Kidney epithelial cell (primary cell): ENCODE measurements at regions not wholly inside any gene's neighbourhood (a gene's known extent, or its start where the extent isn't known, plus 50 kb on each side); places are given as distances from the start of the nearest gene placed in this dataset.
A peak's percentile ranks its signal among the peaks of the same experiment; 100 is the strongest.
"Not testable (repeated sequence)": the region's sequence is repeated elsewhere in the genome, so short reads cannot be mapped to it uniquely, and the experiment has no call there.

ENCODE experiments used
- DNase-seq: peaks from one replicate; pipeline ENCODE4 v3.0.0-alpha.2; 2010; ENCODE audit warnings: low read depth
- H3K27me3 ChIP-seq: 2 replicates; pipeline ENCODE4 v1.6.0; 2011; ENCODE audit warnings: low read length; ENCODE audit not compliant: control insufficient read depth, insufficient read depth
- H3K36me3 ChIP-seq: 2 replicates; pipeline ENCODE4 v1.5.1; 2011; ENCODE audit warnings: low read length; ENCODE audit not compliant: control insufficient read depth, insufficient read depth
- H3K4me3 ChIP-seq: 2 replicates; pipeline ENCODE4 v1.5.1; 2011; ENCODE audit warnings: low read depth, mild to moderate bottlenecking, control low read depth, low read length
- TF ChIP-seq, protein P1 (sequence below): IDR thresholded peaks from 2 replicates; pipeline ENCODE4 v1.5.1; 2011; ENCODE audit warnings: mild to moderate bottlenecking, moderate library complexity, low read length, control low read depth, inconsistent platforms; ENCODE audit not compliant: insufficient read depth, poor library complexity, severe bottlenecking

DNA sequence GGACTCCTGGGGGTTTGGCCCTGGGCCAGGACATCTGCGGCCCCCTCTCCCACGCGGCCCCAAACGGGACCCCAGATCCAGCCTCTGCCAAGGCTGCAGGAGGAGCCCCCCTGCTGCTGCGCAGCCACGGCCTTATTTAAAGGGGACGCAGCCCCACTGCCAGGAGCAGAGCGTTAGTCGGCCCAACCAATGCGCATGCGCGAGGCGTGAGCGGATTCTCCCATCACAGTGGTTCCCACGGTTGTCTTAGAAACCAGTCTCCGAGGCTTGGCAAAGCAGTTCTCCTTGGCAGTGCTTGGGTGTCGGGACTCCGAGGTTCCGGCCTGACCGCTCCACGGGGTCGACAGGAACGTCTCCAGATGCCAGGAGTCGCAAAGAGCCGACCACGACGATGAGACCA lies 288.3 kb upstream of the ZNF337 start:
- Histone ChIP-seq H3K27me3 (no peaks in the 10 kb centered on the region), H3K36me3 (no peaks in the 10 kb centered on the region), H3K4me3 (peak overlapping the region; percentile 8)
- TF ChIP-seq, protein P1, sequence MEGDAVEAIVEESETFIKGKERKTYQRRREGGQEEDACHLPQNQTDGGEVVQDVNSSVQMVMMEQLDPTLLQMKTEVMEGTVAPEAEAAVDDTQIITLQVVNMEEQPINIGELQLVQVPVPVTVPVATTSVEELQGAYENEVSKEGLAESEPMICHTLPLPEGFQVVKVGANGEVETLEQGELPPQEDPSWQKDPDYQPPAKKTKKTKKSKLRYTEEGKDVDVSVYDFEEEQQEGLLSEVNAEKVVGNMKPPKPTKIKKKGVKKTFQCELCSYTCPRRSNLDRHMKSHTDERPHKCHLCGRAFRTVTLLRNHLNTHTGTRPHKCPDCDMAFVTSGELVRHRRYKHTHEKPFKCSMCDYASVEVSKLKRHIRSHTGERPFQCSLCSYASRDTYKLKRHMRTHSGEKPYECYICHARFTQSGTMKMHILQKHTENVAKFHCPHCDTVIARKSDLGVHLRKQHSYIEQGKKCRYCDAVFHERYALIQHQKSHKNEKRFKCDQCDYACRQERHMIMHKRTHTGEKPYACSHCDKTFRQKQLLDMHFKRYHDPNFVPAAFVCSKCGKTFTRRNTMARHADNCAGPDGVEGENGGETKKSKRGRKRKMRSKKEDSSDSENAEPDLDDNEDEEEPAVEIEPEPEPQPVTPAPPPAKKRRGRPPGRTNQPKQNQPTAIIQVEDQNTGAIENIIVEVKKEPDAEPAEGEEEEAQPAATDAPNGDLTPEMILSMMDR, result no peak
- no peak for DNase-seq

DNA sequence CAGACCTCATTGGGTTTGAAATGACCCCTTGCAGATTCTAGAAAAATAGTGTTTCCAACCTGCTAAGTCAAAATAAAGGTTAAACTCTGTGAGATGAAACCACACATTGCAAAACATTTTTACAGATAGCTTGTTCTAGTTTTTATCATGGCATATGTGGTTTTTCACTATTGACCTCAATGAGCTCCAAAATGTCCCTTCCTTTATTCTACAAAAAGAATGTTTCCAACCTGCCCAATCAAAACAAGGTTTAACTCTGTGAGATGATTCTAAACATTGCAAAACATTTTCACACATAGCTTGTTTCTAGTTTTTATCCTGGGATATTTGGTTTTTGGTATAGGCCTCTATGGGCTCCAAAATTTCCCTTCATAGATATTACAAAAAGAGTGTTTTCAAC lies 286.0 kb upstream of the ZNF337 start:
- H3K36me3 ChIP-seq, H3K4me3 ChIP-seq, H3K27me3 ChIP-seq, DNase-seq: not testable (repeated sequence)

DNA sequence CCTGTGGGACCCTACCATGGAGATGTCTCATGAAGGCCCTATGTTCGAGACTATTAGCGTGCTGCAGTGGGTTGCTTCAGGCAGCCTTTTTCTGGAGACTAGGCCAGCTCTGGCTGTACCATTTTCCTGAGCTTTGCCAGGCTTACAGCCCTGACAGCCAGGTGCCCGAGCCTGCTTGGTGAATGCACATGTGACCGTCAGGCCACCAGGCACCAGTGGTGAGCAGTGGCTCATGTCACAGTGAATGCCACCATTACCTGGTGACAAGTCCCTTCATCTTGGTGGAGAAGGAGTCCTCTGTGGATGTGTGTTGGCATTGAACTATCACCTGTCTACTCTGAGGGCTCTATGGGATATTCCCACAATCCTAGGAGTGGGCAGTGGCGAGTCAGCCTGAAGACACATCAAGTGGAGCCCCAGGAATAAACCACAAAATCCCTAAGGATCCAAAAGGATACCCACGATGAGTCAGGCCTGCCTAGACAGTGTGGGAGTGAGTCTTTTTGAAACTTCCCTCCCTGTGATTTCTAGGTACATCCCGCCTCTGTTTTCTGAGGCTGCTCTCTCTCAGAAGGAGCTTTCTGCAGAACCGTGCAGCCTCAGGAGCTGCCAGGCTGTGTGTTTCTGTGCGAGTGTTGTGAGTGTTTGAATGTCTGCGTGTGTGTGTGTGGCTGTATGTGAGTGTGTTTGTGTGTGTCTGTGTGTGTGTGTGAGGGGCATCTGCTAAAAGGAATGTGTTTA lies 282.0 kb upstream of the ZNF337 start:
- not testable (repeated sequence) for H3K27me3 ChIP-seq, DNase-seq, H3K4me3 ChIP-seq, H3K36me3 ChIP-seq

DNA sequence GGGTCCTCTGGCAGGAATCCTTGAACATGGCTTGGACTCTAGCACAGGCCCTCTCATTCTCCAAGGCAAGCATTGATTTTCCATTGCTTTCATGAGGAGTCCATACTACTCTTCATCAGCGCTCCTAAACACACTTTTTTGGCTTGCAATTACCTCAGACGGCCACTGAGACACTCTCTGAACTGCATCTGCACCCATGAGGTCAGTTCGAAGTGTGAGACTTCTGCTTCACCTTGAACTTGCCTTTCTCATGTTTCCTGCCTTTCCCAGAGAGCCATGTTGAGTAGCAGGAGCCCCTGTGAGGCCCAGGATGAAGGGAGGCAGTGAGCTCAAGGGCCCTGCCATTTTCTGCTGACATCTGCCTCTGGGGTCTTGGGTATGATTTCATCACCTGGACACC lies 279.2 kb upstream of the ZNF337 start:
- H3K27me3 ChIP-seq, H3K4me3 ChIP-seq, H3K36me3 ChIP-seq, DNase-seq: not testable (repeated sequence)

DNA sequence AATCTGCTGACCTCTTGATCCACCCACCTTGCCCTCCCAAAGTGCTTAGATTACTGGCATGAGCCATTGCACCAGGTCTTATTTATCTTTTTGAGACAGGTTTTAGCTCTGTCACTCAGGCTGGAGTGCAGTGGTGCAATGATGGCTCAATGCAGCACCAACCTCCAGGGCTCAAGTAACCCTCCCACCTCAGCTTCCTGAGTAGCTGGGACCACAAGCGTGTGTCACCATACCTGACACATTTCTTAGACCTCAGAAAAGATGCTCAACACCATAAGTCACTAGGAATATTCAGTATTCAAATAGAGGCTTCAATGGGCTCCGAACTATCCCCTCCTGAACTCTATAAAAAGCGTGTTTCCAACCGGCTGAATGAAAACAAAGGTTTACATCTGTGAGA lies 268.6 kb upstream of the ZNF337 start:
- DNase-seq, H3K27me3 ChIP-seq, H3K4me3 ChIP-seq, H3K36me3 ChIP-seq: not testable (repeated sequence)

DNA sequence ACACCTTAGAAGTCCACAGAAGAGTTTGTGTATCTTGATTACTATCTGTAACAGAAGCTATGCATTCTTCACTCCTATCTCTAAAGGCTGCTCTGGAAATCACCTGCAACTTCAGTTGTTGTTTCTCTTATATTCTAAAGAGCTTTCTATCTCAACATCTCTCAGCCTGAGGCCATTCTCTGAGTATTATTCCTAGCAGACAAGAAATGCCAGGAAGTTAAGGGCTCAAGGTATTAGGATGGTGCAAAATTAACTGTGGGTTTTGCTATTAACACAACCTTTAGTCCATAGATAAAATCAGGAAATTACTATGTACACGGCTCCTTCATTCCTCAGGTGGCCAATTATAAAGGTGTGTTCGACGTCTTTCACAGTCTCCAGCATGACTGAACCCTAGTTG lies 257.2 kb upstream of the ZNF337 start:
- not testable (repeated sequence) for H3K27me3 ChIP-seq, DNase-seq, H3K4me3 ChIP-seq, H3K36me3 ChIP-seq

DNA sequence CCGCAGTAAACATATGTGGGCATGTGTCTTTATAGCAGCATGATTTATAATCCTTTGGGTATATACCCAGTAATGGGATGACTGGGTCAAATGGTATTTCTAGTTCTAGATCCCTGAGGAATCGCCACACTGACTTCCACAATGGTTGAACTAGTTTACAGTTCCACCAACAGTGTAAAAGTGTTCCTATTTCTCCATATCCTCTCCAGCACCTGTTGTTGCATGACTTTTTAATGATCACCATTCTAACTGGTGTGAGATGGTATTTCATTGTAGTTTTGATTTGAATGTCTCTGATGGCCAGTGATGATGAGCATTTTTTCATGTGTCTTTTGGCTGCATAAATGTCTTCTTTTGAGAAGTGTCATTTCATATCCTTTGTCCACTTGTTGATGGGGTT lies 238.6 kb upstream of the ZNF337 start:
- DNase-seq, H3K27me3 ChIP-seq, H3K36me3 ChIP-seq, H3K4me3 ChIP-seq: not testable (repeated sequence)

DNA sequence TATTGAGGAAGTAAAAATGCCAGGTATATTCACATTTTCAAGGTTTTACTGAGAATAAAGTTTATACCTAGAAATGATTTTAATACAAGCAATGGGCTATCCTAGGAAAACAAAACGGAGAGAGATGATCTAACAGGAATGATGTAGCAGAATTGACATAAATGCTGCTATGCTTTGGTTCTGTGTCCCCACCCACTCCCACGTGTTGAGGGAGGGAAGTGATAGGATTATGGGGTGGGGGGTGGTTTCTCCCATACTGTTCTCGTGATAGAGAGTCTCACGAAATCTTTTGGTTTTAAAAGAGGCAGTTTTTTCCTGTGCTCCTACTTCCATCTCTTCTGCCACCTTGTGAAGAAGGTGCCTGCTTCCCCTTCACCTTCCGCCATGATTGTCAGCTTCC lies 236.2 kb upstream of the ZNF337 start:
- not testable (repeated sequence) for H3K36me3 ChIP-seq, H3K4me3 ChIP-seq, DNase-seq, H3K27me3 ChIP-seq

DNA sequence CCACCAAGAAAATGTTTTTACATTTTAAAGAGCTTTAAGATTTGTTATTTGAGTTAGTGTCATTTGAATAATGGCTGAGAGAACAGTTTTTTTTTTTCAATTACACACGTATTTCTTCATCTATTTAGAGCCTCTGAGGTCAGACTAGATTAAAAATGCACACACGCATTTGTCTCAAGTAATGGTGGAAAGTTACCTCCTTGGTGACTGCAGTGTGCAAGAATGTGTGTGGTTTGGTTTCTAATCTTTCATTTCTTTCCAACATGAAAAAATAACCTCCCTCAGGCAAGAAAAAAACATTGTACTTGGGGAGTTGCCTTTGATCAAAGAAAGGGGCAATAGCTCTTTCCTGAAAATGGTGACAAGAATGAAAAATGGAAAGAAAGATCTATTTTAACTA lies 235.5 kb upstream of the ZNF337 start:
- H3K36me3 ChIP-seq, H3K27me3 ChIP-seq, H3K4me3 ChIP-seq: not testable (repeated sequence)
- DNase-seq, result peak; percentile 69

DNA sequence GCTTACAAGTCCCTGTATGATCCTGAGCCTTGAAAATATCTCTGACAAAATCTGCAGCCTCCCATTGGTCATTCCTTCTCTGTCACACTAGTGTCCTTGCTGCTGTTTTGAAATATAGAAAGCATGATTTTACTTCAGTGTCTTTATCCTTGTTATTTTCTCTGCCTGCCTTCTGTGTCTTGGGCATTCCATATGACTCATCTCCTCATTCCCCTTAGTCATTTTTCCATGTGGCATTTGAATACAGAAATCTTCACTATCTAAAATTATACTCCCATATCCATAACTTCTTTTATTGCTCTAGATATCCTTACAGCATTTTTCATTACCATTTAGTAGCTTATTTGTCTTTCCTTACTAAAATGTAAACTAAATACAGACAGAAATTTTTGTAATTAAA lies 205.7 kb upstream of the ZNF337 start:
- H3K27me3 ChIP-seq, H3K4me3 ChIP-seq, H3K36me3 ChIP-seq: not testable (repeated sequence)
- DNase-seq, result peak; percentile 4

DNA sequence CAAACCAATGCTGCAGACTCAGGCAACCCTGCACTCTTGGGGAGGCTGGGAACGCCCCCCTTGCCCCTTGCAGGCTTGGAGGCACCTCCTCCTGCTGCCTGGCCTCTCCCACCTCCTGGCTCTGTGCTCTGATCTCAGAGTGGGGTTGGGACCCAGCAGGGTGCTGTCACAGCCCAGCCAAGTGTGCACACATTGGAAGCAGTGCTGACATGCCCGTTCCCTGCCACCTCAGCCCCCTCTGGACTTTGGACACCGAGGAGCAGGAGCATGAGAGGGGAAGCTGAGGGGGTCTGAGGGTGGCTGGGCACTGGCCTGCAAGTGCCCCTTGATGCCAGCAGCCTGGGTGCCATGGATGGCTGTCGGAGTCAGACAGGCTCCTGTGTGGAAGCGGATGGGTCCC lies 202.0 kb upstream of the ZNF337 start:
- H3K4me3 ChIP-seq, DNase-seq, H3K27me3 ChIP-seq, H3K36me3 ChIP-seq: not testable (repeated sequence)

DNA sequence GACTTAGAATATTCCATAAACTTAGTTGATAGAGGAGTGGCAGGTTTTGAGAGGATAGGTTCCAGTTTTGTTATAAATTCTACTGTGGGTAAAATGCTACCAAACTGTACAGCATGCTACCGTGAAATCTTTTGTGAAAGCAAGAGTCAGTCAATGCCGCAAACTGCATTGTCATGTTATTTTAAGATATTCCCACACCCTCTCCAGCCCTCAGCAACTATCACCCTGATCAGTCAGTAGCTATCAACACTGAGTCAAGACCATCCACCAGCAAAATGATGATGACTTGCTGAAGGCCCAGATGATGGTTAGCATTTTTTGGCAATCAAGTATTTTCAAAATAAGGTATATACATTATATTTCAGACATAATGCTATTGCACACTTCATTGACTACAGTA lies 182.4 kb upstream of the ZNF337 start:
- not testable (repeated sequence) for H3K4me3 ChIP-seq, DNase-seq, H3K27me3 ChIP-seq, H3K36me3 ChIP-seq

DNA sequence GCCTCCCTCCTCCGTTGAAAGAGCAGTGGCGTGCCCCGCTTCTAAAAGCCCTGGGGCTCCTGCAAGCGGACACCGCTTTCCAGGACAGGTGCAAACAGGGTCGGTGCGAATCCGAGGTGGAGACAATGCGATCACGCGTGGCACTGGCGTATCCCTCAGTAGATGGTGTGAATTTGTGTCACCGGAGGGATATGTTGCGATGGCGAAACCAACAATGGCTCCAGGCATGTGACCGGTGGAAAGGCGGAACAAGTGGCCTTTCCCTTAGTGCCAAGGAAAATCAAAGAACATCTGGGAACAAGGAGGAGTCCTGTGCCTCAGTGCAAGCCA lies 172.0 kb upstream of the ZNF337 start:
- Histone ChIP-seq H3K27me3 (peaks cover 43% of the 10 kb centered on the region), H3K4me3 (peak overlapping the region; percentile 42)
- not testable (repeated sequence) for H3K36me3 ChIP-seq, DNase-seq
